ENCODE measurements at regions not wholly inside any gene's neighbourhood (a gene's known extent, or its start where the extent isn't known, plus 50 kb on each side); places are given as distances from the start of the nearest gene placed in this dataset.

- no peaks in the 10 kb centered on the region for H3K79me2 ChIP-seq (ENCODE audit: insufficient read depth, low read length)
- no peaks in the 10 kb centered on the region for H3K36me3 ChIP-seq (ENCODE audit: insufficient read depth, low read length)
- no peak for TF ChIP-seq CTCF (conservative IDR thresholded peaks at IDR 0.05; ENCODE audit: low read length)
- no peak for TF ChIP-seq EZH2phosphoT487 (IDR thresholded peaks at IDR 0.05; ENCODE audit: borderline replicate concordance)
- no peak overlapping the region for H3K4me2 ChIP-seq (ENCODE audit: low read depth, low read length, poor library complexity, severe bottlenecking)
- no peaks in the 10 kb centered on the region for H3K9me2 ChIP-seq (replicated peaks; ENCODE audit: low read depth, low read length)
- no peaks in the 10 kb centered on the region for H4K20me1 ChIP-seq (ENCODE audit: insufficient read depth, low read length, poor library complexity, severe bottlenecking)
- no peaks in the 10 kb centered on the region for H3F3A ChIP-seq (ENCODE audit: low read depth)
- H2AFZ ChIP-seq (ENCODE audit: low read length), result no peak overlapping the region
- no peaks in the 10 kb centered on the region for H3K9me3 ChIP-seq (ENCODE audit: insufficient read depth, low read depth, low read length)
- H3K9ac ChIP-seq (ENCODE audit: low read depth, low read length, poor library complexity, severe bottlenecking), result no peak overlapping the region
- H3K4me1 ChIP-seq (ENCODE audit: insufficient read depth, low read length, poor library complexity, severe bottlenecking), result no peaks in the 10 kb centered on the region
- H3K4me3 ChIP-seq (ENCODE audit: low read length, poor library complexity, severe bottlenecking), result no peak overlapping the region
- no peaks in the 10 kb centered on the region for H3K27me3 ChIP-seq (ENCODE audit: insufficient read depth, low read length, poor library complexity, severe bottlenecking)
These were observed 324.3 kb upstream of the MEIS1 start for GRCh38 chr2:66110608-66111007.

GRCh38 chr2:66110086-66110485, 324.8 kb upstream of the MEIS1 start:
- Histone ChIP-seq H3K4me3 (ENCODE audit: low read length, poor library complexity, severe bottlenecking) (no peak overlapping the region), H3K9me2 (replicated peaks; ENCODE audit: low read depth, low read length) (no peaks in the 10 kb centered on the region), H4K20me1 (ENCODE audit: insufficient read depth, low read length, poor library complexity, severe bottlenecking) (no peaks in the 10 kb centered on the region), H3K27me3 (ENCODE audit: insufficient read depth, low read length, poor library complexity, severe bottlenecking) (no peaks in the 10 kb centered on the region), H3K9me3 (ENCODE audit: insufficient read depth, low read depth, low read length) (no peaks in the 10 kb centered on the region), H3K4me2 (ENCODE audit: low read depth, low read length, poor library complexity, severe bottlenecking) (no peak overlapping the region), H2AFZ (ENCODE audit: low read length) (no peak overlapping the region), H3K79me2 (ENCODE audit: insufficient read depth, low read length) (no peaks in the 10 kb centered on the region), H3K4me1 (ENCODE audit: insufficient read depth, low read length, poor library complexity, severe bottlenecking) (no peaks in the 10 kb centered on the region), H3K36me3 (ENCODE audit: insufficient read depth, low read length) (no peaks in the 10 kb centered on the region), H3F3A (ENCODE audit: low read depth) (no peaks in the 10 kb centered on the region), H3K9ac (ENCODE audit: low read depth, low read length, poor library complexity, severe bottlenecking) (no peak overlapping the region)
- no peak for TF ChIP-seq CTCF (conservative IDR thresholded peaks at IDR 0.05; ENCODE audit: low read length)
- no peak for TF ChIP-seq EZH2phosphoT487 (IDR thresholded peaks at IDR 0.05; ENCODE audit: borderline replicate concordance)

- TF ChIP-seq EZH2phosphoT487 (IDR thresholded peaks at IDR 0.05; ENCODE audit: borderline replicate concordance) (no peak), CTCF (conservative IDR thresholded peaks at IDR 0.05; ENCODE audit: low read length) (no peak)
- no peaks in the 10 kb centered on the region for H3K4me1 ChIP-seq (ENCODE audit: insufficient read depth, low read length, poor library complexity, severe bottlenecking)
- no peaks in the 10 kb centered on the region for H3K27me3 ChIP-seq (ENCODE audit: insufficient read depth, low read length, poor library complexity, severe bottlenecking)
- no peak overlapping the region for H3K4me2 ChIP-seq (ENCODE audit: low read depth, low read length, poor library complexity, severe bottlenecking)
- no peak overlapping the region for H3K9ac ChIP-seq (ENCODE audit: low read depth, low read length, poor library complexity, severe bottlenecking)
- H3K36me3 ChIP-seq (ENCODE audit: insufficient read depth, low read length), result no peaks in the 10 kb centered on the region
- H2AFZ ChIP-seq (ENCODE audit: low read length), result no peak overlapping the region
- H3K79me2 ChIP-seq (ENCODE audit: insufficient read depth, low read length), result no peaks in the 10 kb centered on the region
- no peaks in the 10 kb centered on the region for H3F3A ChIP-seq (ENCODE audit: low read depth)
- H3K4me3 ChIP-seq (ENCODE audit: low read length, poor library complexity, severe bottlenecking), result no peak overlapping the region
- H4K20me1 ChIP-seq (ENCODE audit: insufficient read depth, low read length, poor library complexity, severe bottlenecking), result no peaks in the 10 kb centered on the region
- H3K9me3 ChIP-seq (ENCODE audit: insufficient read depth, low read depth, low read length), result no peaks in the 10 kb centered on the region
- no peaks in the 10 kb centered on the region for H3K9me2 ChIP-seq (replicated peaks; ENCODE audit: low read depth, low read length)
These were observed 325.5 kb upstream of the MEIS1 start for GRCh38 chr2:66109419-66109818.

All from Loucy (cell line).